SK-N-SH treated with all-trans-retinoic acid at 6 μM for 48 hours (cell line): ENCODE measurements at regions not wholly inside any gene's neighbourhood (a gene's known extent, or its start where the extent isn't known, plus 50 kb on each side); places are given as distances from the start of the nearest gene placed in this dataset.

Experiments used
- ATAC-seq: fragments of 200-7000 bp; cut with Tn5 transposase; 3 replicates; pipeline ENCODE4 v1.9.1; 2020; ENCODE audit warnings: mild to moderate bottlenecking, moderate library complexity
- ARNTL ChIP-seq: fragments of 450-650 bp; formaldehyde crosslinking; IDR thresholded peaks from 2 replicates; pipeline ENCODE4 v1.5.0; 2020; ENCODE audit warnings: low read depth, mild to moderate bottlenecking, moderate library complexity, borderline replicate concordance
- BACH2 ChIP-seq: fragments of 250-450 bp; sonication (Bioruptor Pico); IDR thresholded peaks from 2 replicates; pipeline ENCODE4 v1.9.0; 2021; ENCODE audit warnings: mild to moderate bottlenecking, borderline replicate concordance
- CSDC2 ChIP-seq: fragments of 250-450 bp; sonication (Bioruptor Pico); IDR thresholded peaks from 2 replicates; pipeline ENCODE4 v1.5.0; 2020; ENCODE audit warnings: mild to moderate bottlenecking, moderate library complexity
- ESRRG ChIP-seq: fragments of 250-450 bp; sonication (Bioruptor Pico); IDR thresholded peaks from 2 replicates; pipeline ENCODE4 v1.6.1; 2021; ENCODE audit warnings: mild to moderate bottlenecking
- GLIS3 ChIP-seq: fragments of 250-450 bp; sonication (Bioruptor Pico); IDR thresholded peaks from 2 replicates; pipeline ENCODE4 v1.5.0; 2020; ENCODE audit warnings: mild to moderate bottlenecking, moderate library complexity
- ISL1 ChIP-seq: fragments of 250-450 bp; sonication (Bioruptor Pico); IDR thresholded peaks from 2 replicates; pipeline ENCODE4 v2.1.2; 2022; ENCODE audit warnings: mild to moderate bottlenecking, moderate library complexity
- PPARA ChIP-seq: fragments of 250-450 bp; sonication (Bioruptor Pico); IDR thresholded peaks from 2 replicates; pipeline ENCODE4 v1.5.0; 2020; ENCODE audit warnings: mild to moderate bottlenecking, borderline replicate concordance
- RARB ChIP-seq: fragments of 250-450 bp; sonication (Bioruptor Pico); IDR thresholded peaks from 2 replicates; pipeline ENCODE4 v1.8.0; 2021; ENCODE audit warnings: mild to moderate bottlenecking, moderate library complexity
- SNAI2 ChIP-seq: fragments of 250-450 bp; sonication (Bioruptor Pico); IDR thresholded peaks from 2 replicates; pipeline ENCODE4 v1.5.0; 2020; ENCODE audit warnings: mild to moderate bottlenecking, moderate library complexity
- TCF4 ChIP-seq: fragments of 250-450 bp; sonication (Bioruptor Pico); IDR thresholded peaks from 2 replicates; pipeline ENCODE4 v1.8.0; 2021; ENCODE audit warnings: mild to moderate bottlenecking, moderate library complexity, borderline replicate concordance
- TOX ChIP-seq: fragments of 250-450 bp; sonication (Bioruptor Pico); IDR thresholded peaks from 2 replicates; pipeline ENCODE4 v1.8.0; 2021; ENCODE audit warnings: mild to moderate bottlenecking, moderate library complexity, borderline replicate concordance
- ZC3H10 ChIP-seq: fragments of 250-450 bp; sonication (Bioruptor Pico); IDR thresholded peaks from 2 replicates; pipeline ENCODE4 v1.5.1; 2021; ENCODE audit warnings: mild to moderate bottlenecking, moderate library complexity
- ZFP3 ChIP-seq: fragments of 250-450 bp; sonication (Bioruptor Pico); IDR thresholded peaks from 2 replicates; pipeline ENCODE4 v1.5.0; 2020; ENCODE audit warnings: mild to moderate bottlenecking, moderate library complexity
- ZFP30 ChIP-seq: fragments of 450-650 bp; formaldehyde crosslinking; IDR thresholded peaks from 2 replicates; pipeline ENCODE4 v1.5.0; 2022; ENCODE audit warnings: mild to moderate bottlenecking, moderate library complexity
- ZNF565 ChIP-seq: fragments of 450-650 bp; formaldehyde crosslinking; conservative IDR thresholded peaks from 2 replicates; pipeline ENCODE4 v1.5.0; 2020; ENCODE audit warnings: low read depth, mild to moderate bottlenecking, moderate library complexity
- ZNF70 ChIP-seq: fragments of 450-650 bp; formaldehyde crosslinking; IDR thresholded peaks from 2 replicates; pipeline ENCODE4 v1.5.0; 2020; ENCODE audit warnings: mild to moderate bottlenecking, moderate library complexity
- ZNF8 ChIP-seq: fragments of 450-650 bp; formaldehyde crosslinking; IDR thresholded peaks from 2 replicates; pipeline ENCODE4 v1.5.0; 2020; ENCODE audit warnings: mild to moderate bottlenecking, moderate library complexity
- TF ChIP-seq, protein P1 (sequence below): fragments of 250-450 bp; sonication (Bioruptor Pico); IDR thresholded peaks from 2 replicates; pipeline ENCODE4 v1.5.0; 2020; ENCODE audit warnings: mild to moderate bottlenecking, moderate library complexity
- TF ChIP-seq, protein P2 (sequence below): fragments of 250-450 bp; sonication (Bioruptor Pico); IDR thresholded peaks from 2 replicates; pipeline ENCODE4 v1.8.0; 2020; ENCODE audit warnings: mild to moderate bottlenecking, moderate library complexity, borderline replicate concordance
- TF ChIP-seq, protein P3 (sequence below): fragments of 250-450 bp; sonication (Bioruptor Pico); IDR thresholded peaks from 2 replicates; pipeline ENCODE4 v1.8.0; 2021; ENCODE audit warnings: low read depth, mild to moderate bottlenecking, moderate library complexity, borderline replicate concordance
- TF ChIP-seq, protein P4 (sequence below): fragments of 250-450 bp; sonication (Bioruptor Pico); IDR thresholded peaks from 2 replicates; pipeline ENCODE4 v1.5.1; 2021; ENCODE audit warnings: mild to moderate bottlenecking, moderate library complexity
- TF ChIP-seq, protein P5 (sequence below): fragments of 250-450 bp; sonication (Bioruptor Pico); IDR thresholded peaks from 2 replicates; pipeline ENCODE4 v1.5.1; 2020; ENCODE audit warnings: low read depth, mild to moderate bottlenecking, moderate library complexity

DNA sequence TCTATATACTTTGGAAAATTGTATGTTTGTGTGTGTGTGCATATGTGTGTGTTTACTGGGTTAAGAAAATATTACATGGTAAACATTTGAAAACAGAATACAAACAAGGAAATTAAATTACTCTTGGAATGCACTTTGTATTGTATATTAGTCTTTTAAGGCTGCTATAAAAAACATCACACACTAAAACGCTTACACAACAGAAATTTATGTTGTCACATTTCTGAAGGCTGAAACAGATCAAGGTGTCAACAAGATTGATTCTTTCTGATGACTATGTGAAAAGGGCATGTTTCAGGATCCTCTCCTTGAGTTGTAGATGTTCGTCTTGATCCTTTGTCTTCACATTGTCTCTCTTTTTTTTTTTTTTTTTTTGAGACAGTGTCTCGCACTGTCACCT lies 149.1 kb upstream of the CNTN5 start:
- ATAC-seq, result no peak
- no peak for TF ChIP-seq ZNF8 (CRISPR knock-in tag)
- TF ChIP-seq TOX (CRISPR knock-in tag), result no peak
- no peak for TF ChIP-seq TCF4 (CRISPR knock-in tag)
- no peak for TF ChIP-seq RARB (CRISPR knock-in tag)
- TF ChIP-seq ESRRG (CRISPR knock-in tag), result no peak
- TF ChIP-seq, protein P1, sequence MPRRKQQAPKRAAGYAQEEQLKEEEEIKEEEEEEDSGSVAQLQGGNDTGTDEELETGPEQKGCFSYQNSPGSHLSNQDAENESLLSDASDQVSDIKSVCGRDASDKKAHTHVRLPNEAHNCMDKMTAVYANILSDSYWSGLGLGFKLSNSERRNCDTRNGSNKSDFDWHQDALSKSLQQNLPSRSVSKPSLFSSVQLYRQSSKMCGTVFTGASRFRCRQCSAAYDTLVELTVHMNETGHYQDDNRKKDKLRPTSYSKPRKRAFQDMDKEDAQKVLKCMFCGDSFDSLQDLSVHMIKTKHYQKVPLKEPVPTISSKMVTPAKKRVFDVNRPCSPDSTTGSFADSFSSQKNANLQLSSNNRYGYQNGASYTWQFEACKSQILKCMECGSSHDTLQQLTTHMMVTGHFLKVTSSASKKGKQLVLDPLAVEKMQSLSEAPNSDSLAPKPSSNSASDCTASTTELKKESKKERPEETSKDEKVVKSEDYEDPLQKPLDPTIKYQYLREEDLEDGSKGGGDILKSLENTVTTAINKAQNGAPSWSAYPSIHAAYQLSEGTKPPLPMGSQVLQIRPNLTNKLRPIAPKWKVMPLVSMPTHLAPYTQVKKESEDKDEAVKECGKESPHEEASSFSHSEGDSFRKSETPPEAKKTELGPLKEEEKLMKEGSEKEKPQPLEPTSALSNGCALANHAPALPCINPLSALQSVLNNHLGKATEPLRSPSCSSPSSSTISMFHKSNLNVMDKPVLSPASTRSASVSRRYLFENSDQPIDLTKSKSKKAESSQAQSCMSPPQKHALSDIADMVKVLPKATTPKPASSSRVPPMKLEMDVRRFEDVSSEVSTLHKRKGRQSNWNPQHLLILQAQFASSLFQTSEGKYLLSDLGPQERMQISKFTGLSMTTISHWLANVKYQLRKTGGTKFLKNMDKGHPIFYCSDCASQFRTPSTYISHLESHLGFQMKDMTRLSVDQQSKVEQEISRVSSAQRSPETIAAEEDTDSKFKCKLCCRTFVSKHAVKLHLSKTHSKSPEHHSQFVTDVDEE (CRISPR knock-in tag), result no peak
- TF ChIP-seq PPARA (CRISPR knock-in tag), result no peak
- TF ChIP-seq ZFP3, result no peak

DNA sequence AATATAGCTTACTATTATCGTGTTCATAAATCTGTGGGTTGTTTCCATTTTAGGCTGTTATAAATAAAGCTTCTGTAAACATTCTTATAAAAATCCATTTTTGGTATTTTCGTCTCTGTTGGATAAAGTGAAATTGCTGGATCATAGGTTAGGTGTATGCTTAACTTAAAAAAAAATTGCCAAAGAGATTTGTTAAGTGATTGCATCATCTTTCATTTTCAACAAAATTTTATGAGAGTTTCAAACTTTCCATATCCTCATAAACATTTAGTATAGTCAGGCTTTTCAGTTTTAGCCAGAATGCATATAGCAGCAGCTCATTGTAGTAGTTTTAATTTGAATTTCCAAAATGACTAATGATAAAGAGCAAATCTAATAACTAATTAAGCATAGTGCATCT lies 146.7 kb upstream of the CNTN5 start:
- TF ChIP-seq, protein P2, sequence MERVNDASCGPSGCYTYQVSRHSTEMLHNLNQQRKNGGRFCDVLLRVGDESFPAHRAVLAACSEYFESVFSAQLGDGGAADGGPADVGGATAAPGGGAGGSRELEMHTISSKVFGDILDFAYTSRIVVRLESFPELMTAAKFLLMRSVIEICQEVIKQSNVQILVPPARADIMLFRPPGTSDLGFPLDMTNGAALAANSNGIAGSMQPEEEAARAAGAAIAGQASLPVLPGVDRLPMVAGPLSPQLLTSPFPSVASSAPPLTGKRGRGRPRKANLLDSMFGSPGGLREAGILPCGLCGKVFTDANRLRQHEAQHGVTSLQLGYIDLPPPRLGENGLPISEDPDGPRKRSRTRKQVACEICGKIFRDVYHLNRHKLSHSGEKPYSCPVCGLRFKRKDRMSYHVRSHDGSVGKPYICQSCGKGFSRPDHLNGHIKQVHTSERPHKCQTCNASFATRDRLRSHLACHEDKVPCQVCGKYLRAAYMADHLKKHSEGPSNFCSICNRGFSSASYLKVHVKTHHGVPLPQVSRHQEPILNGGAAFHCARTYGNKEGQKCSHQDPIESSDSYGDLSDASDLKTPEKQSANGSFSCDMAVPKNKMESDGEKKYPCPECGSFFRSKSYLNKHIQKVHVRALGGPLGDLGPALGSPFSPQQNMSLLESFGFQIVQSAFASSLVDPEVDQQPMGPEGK (CRISPR knock-in tag), result no peak
- no peak for TF ChIP-seq SNAI2 (CRISPR knock-in tag)
- TF ChIP-seq, protein P3, sequence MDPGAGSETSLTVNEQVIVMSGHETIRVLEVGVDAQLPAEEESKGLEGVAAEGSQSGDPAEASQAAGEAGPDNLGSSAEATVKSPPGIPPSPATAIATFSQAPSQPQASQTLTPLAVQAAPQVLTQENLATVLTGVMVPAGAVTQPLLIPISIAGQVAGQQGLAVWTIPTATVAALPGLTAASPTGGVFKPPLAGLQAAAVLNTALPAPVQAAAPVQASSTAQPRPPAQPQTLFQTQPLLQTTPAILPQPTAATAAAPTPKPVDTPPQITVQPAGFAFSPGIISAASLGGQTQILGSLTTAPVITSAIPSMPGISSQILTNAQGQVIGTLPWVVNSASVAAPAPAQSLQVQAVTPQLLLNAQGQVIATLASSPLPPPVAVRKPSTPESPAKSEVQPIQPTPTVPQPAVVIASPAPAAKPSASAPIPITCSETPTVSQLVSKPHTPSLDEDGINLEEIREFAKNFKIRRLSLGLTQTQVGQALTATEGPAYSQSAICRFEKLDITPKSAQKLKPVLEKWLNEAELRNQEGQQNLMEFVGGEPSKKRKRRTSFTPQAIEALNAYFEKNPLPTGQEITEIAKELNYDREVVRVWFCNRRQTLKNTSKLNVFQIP (CRISPR knock-in tag), result no peak
- no peak for ATAC-seq

DNA sequence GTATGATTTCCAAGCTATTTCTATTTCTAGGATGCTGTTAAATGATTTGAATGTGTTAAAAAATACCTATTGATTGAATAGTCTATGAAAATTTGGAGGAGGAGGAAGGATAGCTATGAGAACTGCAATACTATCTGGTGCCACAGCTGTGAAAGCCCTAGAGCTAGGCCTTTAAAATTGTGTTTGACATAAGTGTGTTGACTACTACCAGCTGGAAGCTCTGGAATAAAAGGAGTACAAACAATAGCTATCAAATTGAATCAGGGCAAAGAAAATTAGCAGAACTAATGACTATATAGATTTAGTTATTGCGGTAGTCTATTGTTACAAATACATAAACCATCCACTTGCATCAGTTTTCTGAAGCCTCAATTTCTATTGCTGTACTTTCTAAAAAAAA lies 124.8 kb upstream of the CNTN5 start:
- no peak for ATAC-seq
- TF ChIP-seq, protein P2 (CRISPR knock-in tag), result no peak
- no peak for TF ChIP-seq ZFP30

DNA sequence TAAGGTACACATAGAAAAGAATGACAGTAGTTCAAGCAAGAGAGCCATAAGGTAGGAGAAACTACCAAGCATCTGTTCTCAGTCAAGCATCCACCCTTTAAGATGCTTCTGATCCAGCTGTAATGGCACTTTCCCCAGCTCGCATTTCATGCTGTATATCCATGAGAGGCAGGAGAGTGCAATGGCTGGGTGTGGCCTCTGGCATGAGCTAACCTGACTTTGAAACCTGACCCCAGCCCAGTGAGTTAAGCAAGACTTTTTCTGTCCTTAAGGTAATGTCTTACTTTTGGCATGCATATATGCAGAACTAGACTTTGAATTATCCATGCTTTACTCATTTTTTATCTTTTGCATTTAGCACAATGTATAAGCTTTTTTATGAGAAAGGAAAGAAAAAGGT lies 79.8 kb upstream of the CNTN5 start:
- ATAC-seq, result no peak
- TF ChIP-seq GLIS3 (CRISPR knock-in tag) (no peak), ZNF8 (CRISPR knock-in tag) (no peak), PPARA (CRISPR knock-in tag) (no peak), TCF4 (CRISPR knock-in tag) (no peak), CSDC2 (CRISPR knock-in tag) (no peak), ARNTL (CRISPR knock-in tag) (no peak), ZC3H10 (CRISPR knock-in tag) (no peak), ESRRG (CRISPR knock-in tag) (no peak), BACH2 (CRISPR knock-in tag) (no peak), TOX (CRISPR knock-in tag) (no peak), ZFP30 (no peak), SNAI2 (CRISPR knock-in tag) (no peak), ZNF565 (CRISPR knock-in tag) (no peak), ZFP3 (no peak), ZNF70 (no peak), ISL1 (CRISPR knock-in tag) (no peak), RARB (CRISPR knock-in tag) (no peak)
- TF ChIP-seq, protein P4, sequence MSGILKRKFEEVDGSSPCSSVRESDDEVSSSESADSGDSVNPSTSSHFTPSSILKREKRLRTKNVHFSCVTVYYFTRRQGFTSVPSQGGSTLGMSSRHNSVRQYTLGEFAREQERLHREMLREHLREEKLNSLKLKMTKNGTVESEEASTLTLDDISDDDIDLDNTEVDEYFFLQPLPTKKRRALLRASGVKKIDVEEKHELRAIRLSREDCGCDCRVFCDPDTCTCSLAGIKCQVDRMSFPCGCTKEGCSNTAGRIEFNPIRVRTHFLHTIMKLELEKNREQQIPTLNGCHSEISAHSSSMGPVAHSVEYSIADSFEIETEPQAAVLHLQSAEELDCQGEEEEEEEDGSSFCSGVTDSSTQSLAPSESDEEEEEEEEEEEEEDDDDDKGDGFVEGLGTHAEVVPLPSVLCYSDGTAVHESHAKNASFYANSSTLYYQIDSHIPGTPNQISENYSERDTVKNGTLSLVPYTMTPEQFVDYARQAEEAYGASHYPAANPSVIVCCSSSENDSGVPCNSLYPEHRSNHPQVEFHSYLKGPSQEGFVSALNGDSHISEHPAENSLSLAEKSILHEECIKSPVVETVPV (CRISPR knock-in tag), result no peak
- TF ChIP-seq, protein P5, sequence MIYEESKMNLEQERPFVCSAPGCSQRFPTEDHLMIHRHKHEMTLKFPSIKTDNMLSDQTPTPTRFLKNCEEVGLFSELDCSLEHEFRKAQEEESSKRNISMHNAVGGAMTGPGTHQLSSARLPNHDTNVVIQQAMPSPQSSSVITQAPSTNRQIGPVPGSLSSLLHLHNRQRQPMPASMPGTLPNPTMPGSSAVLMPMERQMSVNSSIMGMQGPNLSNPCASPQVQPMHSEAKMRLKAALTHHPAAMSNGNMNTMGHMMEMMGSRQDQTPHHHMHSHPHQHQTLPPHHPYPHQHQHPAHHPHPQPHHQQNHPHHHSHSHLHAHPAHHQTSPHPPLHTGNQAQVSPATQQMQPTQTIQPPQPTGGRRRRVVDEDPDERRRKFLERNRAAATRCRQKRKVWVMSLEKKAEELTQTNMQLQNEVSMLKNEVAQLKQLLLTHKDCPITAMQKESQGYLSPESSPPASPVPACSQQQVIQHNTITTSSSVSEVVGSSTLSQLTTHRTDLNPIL (CRISPR knock-in tag), result no peak
- TF ChIP-seq, all 23 proteins: peak for 0
